Islet of Langerhans (tissue), 1 donor: ENCODE measurements at regions not wholly inside any gene's neighbourhood (a gene's known extent, or its start where the extent isn't known, plus 50 kb on each side); places are given as distances from the start of the nearest gene placed in this dataset.

Experiments
- FAIRE-seq: peaks from one replicate; lab custom pipeline; 2011; peaks lifted over from hg19 to GRCh38; lab: Jason Lieb, UNC

GRCh38 chr22:48554893-48555572 is 1272.6 kb downstream of the BRD1 start:
- FAIRE-seq: no peak

- FAIRE-seq: no peak
Measured at GRCh38 chr22:48553694-48554308, 1273.9 kb downstream of the BRD1 start.

GRCh38 chr22:48553119-48553518 is 1274.6 kb downstream of the BRD1 start:
- FAIRE-seq: no peak

- FAIRE-seq: no peak
Measured at GRCh38 chr22:48551716-48552268, 1275.9 kb downstream of the BRD1 start.

- FAIRE-seq: no peak
Measured at GRCh38 chr22:48551061-48551460, 1276.6 kb downstream of the BRD1 start.

GRCh38 chr22:48548391-48548790 is 1279.3 kb downstream of the BRD1 start:
- FAIRE-seq: no peak

GRCh38 chr22:48547971-48548370 is 1279.7 kb downstream of the BRD1 start:
- no peak for FAIRE-seq

- FAIRE-seq: no peak
Measured at GRCh38 chr22:48546653-48547424, 1280.8 kb downstream of the BRD1 start.

- no peak for FAIRE-seq
Measured at GRCh38 chr22:48545987-48546386, 1281.7 kb downstream of the BRD1 start.

GRCh38 chr22:48541401-48542098 is 1286.1 kb downstream of the BRD1 start:
- FAIRE-seq: no peak

GRCh38 chr22:48539261-48539660 is 1288.4 kb downstream of the BRD1 start:
- no peak for FAIRE-seq

GRCh38 chr22:48538291-48538820 is 1289.3 kb downstream of the BRD1 start:
- FAIRE-seq: no peak

- no peak for FAIRE-seq
Measured at GRCh38 chr22:48537343-48537680, 1290.4 kb downstream of the BRD1 start.

GRCh38 chr22:48536541-48537342 is 1290.9 kb downstream of the BRD1 start:
- no peak for FAIRE-seq

- no peak for FAIRE-seq
Measured at GRCh38 chr22:48535868-48536540, 1291.7 kb downstream of the BRD1 start.

GRCh38 chr22:48534395-48534958 is 1293.2 kb downstream of the BRD1 start:
- FAIRE-seq: no peak

GRCh38 chr22:48532986-48533385 is 1294.7 kb downstream of the BRD1 start:
- FAIRE-seq: no peak

GRCh38 chr22:48531761-48532435 is 1295.8 kb downstream of the BRD1 start:
- no peak for FAIRE-seq

GRCh38 chr22:48531108-48531507 is 1296.6 kb downstream of the BRD1 start:
- no peak for FAIRE-seq

GRCh38 chr22:48530666-48531065 is 1297.0 kb downstream of the BRD1 start:
- FAIRE-seq: no peak
